H1 (cell line): ENCODE measurements at regions not wholly inside any gene's neighbourhood (a gene's known extent, or its start where the extent isn't known, plus 50 kb on each side); places are given as distances from the start of the nearest gene placed in this dataset.

Experiments used
- CTCF ChIA-PET: fragments of 300-600 bp; sonication (Branson Sonifier 250); formaldehyde crosslinking; loops from one replicate; lab custom pipeline; 2021; ENCODE audit not compliant: partially characterized antibody; lab: Charles Lee
- POLR2A ChIA-PET: fragments of 300-600 bp; sonication (Branson Sonifier 250); formaldehyde crosslinking; loops from one replicate; lab custom pipeline; 2021; ENCODE audit warnings: inconsistent platforms; ENCODE audit not compliant: partially characterized antibody; lab: Charles Lee
- DNase-seq, 2 experiments: peaks; one replicate each; pipeline versions ENCODE4 v3.0.0 to v3.0.0-alpha.2; 2010 to 2022; ENCODE audit warnings: low spot score in 2 of 2, low read depth in 1 of 2, mixed read lengths in 1 of 2
- FAIRE-seq: peaks from 2 replicates; lab custom pipeline; 2011; peaks lifted over from hg19 to GRCh38; lab: Jason Lieb, UNC
- H2AFZ ChIP-seq: 2 replicates; pipeline ENCODE4 v1.8.1; 2012; ENCODE audit warnings: low read length, inconsistent platforms
- H2AK5ac ChIP-seq: 2 replicates; pipeline ENCODE4 v1.6.1; 2013; ENCODE audit warnings: low read depth, low read length
- H2BK120ac ChIP-seq: replicated peaks from 2 replicates; pipeline ENCODE3; 2013; ENCODE audit warnings: low read depth, low read length, inconsistent platforms
- H2BK12ac ChIP-seq: 2 replicates; pipeline ENCODE4 v1.6.1; 2013; ENCODE audit warnings: low read depth, low read length
- H2BK15ac ChIP-seq: 2 replicates; pipeline ENCODE4 v1.6.1; 2013; ENCODE audit warnings: low read length
- H2BK20ac ChIP-seq: 2 replicates; pipeline ENCODE4 v1.6.1; 2013; ENCODE audit warnings: low read length
- H2BK5ac ChIP-seq: 2 replicates; pipeline ENCODE4 v1.6.1; 2013; ENCODE audit warnings: low read depth, low read length
- H3K14ac ChIP-seq: 2 replicates; pipeline ENCODE4 v1.6.1; 2013; ENCODE audit warnings: inconsistent platforms; ENCODE audit not compliant: insufficient read length
- H3K18ac ChIP-seq: 2 replicates; pipeline ENCODE4 v1.6.1; 2013; ENCODE audit warnings: low read length; ENCODE audit errors: extremely low read depth
- H3K23ac ChIP-seq: 2 replicates; pipeline ENCODE4 v1.6.1; 2013; ENCODE audit warnings: inconsistent platforms; ENCODE audit not compliant: insufficient read length
- H3K23me2 ChIP-seq: 2 replicates; pipeline ENCODE4 v1.6.1; 2013; ENCODE audit warnings: low read depth, low read length
- H3K27ac ChIP-seq: 2 replicates; pipeline ENCODE4 v1.6.1; 2011; ENCODE audit warnings: low read depth, low read length, inconsistent platforms
- H3K27me3 ChIP-seq, 4 experiments: replicated peaks in 1 of 4; 1 replicate in 1 of 4; 2 replicates in 3 of 4; pipeline versions ENCODE4 v1.6.1 to v1.8.1; 2011 to 2013; ENCODE audit warnings: low read length in 3 of 4, mild to moderate bottlenecking in 3 of 4, inconsistent platforms in 2 of 4, mixed read lengths in 2 of 4, moderate library complexity in 1 of 4; ENCODE audit not compliant: control insufficient read depth in 3 of 4, insufficient read depth in 3 of 4; ENCODE audit errors: extremely low read depth in 1 of 4
- H3K36me3 ChIP-seq, 4 experiments: 2 replicates each; pipeline versions ENCODE4 v1.6.1 to v1.8.1; 2011 to 2013; ENCODE audit warnings: mild to moderate bottlenecking in 4 of 4, low read length in 3 of 4, moderate library complexity in 2 of 4, control low read depth in 1 of 4, inconsistent platforms in 1 of 4; ENCODE audit not compliant: insufficient read depth in 4 of 4, control insufficient read depth in 2 of 4
- H3K4ac ChIP-seq: replicated peaks from 2 replicates; pipeline ENCODE3; 2013; ENCODE audit warnings: low read length, low read depth, mixed read lengths, inconsistent platforms; ENCODE audit not compliant: insufficient read length
- H3K4me1 ChIP-seq, 4 experiments: replicated peaks in 1 of 4; 1 replicate in 1 of 4; 2 replicates in 3 of 4; pipeline versions ENCODE4 v1.6.1 to v1.8.1; 2011 to 2013; ENCODE audit warnings: low read length in 3 of 4, inconsistent platforms in 2 of 4, mixed read lengths in 1 of 4; ENCODE audit not compliant: insufficient read depth in 4 of 4, control insufficient read depth in 3 of 4
- H3K4me2 ChIP-seq, 2 experiments: 2 replicates each; pipeline versions ENCODE4 v1.6.1 to v1.8.1; 2011 to 2013; ENCODE audit warnings: low read depth in 2 of 2, low read length in 2 of 2, control low read depth in 1 of 2, inconsistent platforms in 1 of 2, mild to moderate bottlenecking in 1 of 2; ENCODE audit not compliant: insufficient read depth in 1 of 2
- H3K4me3 ChIP-seq, 4 experiments: fragments of 200-600, 300-600 bp in 1 of 4; sonication (generic), shearing (Covaris generic), sonication (Bioruptor Twin) in 1 of 4; 2 replicates each; pipeline versions ENCODE4 v1.5.1 to v1.8.1; 2011 to 2016; ENCODE audit warnings: low read length in 4 of 4, low read depth in 3 of 4, control low read depth in 2 of 4, inconsistent platforms in 2 of 4, mild to moderate bottlenecking in 2 of 4, mixed read lengths in 1 of 4, moderate library complexity in 1 of 4; ENCODE audit not compliant: insufficient read depth in 2 of 4; ENCODE audit errors: extremely low read depth in 1 of 4
- H3K56ac ChIP-seq: replicated peaks from 2 replicates; pipeline ENCODE3; 2013; ENCODE audit warnings: low read depth, mild to moderate bottlenecking, mixed read lengths, low read length, inconsistent platforms; ENCODE audit not compliant: insufficient read length
- H3K79me1 ChIP-seq: 2 replicates; pipeline ENCODE4 v1.6.1; 2013; ENCODE audit warnings: low read depth, low read length, control low read depth
- H3K79me2 ChIP-seq, 2 experiments: 2 replicates each; pipeline versions ENCODE4 v1.6.1 to v1.8.1; 2012 to 2013; ENCODE audit warnings: low read length in 2 of 2, mild to moderate bottlenecking in 2 of 2, inconsistent platforms in 1 of 2; ENCODE audit not compliant: insufficient read depth in 2 of 2, control insufficient read depth in 1 of 2
- H3K9ac ChIP-seq, 4 experiments: replicated peaks in 1 of 4; 1 replicate in 1 of 4; 2 replicates in 3 of 4; pipeline versions ENCODE4 v1.6.1 to v1.8.1; 2011 to 2013; ENCODE audit warnings: low read depth in 3 of 4, low read length in 3 of 4, control low read depth in 2 of 4, mild to moderate bottlenecking in 2 of 4, moderate library complexity in 2 of 4, inconsistent platforms in 1 of 4; ENCODE audit errors: extremely low read depth in 1 of 4
- H3K9me3 ChIP-seq, 2 experiments: 2 replicates each; pipeline versions ENCODE4 v1.6.1 to v1.8.1; 2012 to 2013; ENCODE audit warnings: mild to moderate bottlenecking in 2 of 2, moderate library complexity in 2 of 2, control low read depth in 1 of 2, inconsistent platforms in 1 of 2, low read depth in 1 of 2, low read length in 1 of 2, mixed read lengths in 1 of 2; ENCODE audit not compliant: insufficient read depth in 2 of 2
- H4K20me1 ChIP-seq, 2 experiments: replicated peaks in 1 of 2; 2 replicates each; pipeline versions ENCODE3 to v1.8.1; 2011 to 2013; ENCODE audit warnings: inconsistent platforms in 2 of 2, low read length in 2 of 2, mild to moderate bottlenecking in 1 of 2; ENCODE audit not compliant: insufficient read depth in 2 of 2, control insufficient read depth in 1 of 2
- H4K5ac ChIP-seq: 2 replicates; pipeline ENCODE4 v1.6.1; 2013; ENCODE audit warnings: low read length, low read depth, mixed read lengths, inconsistent platforms; ENCODE audit not compliant: insufficient read length
- H4K8ac ChIP-seq: 2 replicates; pipeline ENCODE4 v1.8.0; 2013; ENCODE audit warnings: mild to moderate bottlenecking, moderate library complexity, low read length, inconsistent platforms; ENCODE audit not compliant: insufficient read depth; ENCODE audit errors: extremely low read depth
- H4K91ac ChIP-seq: replicated peaks from 2 replicates; pipeline ENCODE3; 2013; ENCODE audit warnings: low read length, mixed read lengths, inconsistent platforms; ENCODE audit not compliant: insufficient read length
- BCL11A ChIP-seq, 2 experiments: IDR thresholded peaks; one replicate each; pipeline ENCODE4 v1.6.1; 2011; ENCODE audit warnings: low read depth in 2 of 2, low read length in 2 of 2, mild to moderate bottlenecking in 2 of 2
- CREB1 ChIP-seq: IDR thresholded peaks from 2 replicates; pipeline ENCODE4 v1.6.1; 2012; ENCODE audit warnings: inconsistent platforms
- EGR1 ChIP-seq: IDR thresholded peaks from 2 replicates; pipeline ENCODE4 v1.6.1; 2011; ENCODE audit warnings: low read depth, low read length, borderline replicate concordance
- EP300 ChIP-seq, 2 experiments: IDR thresholded peaks; 1 replicate in 1 of 2; 2 replicates in 1 of 2; pipeline ENCODE4 v1.6.1; 2011 to 2012; ENCODE audit warnings: low read depth in 2 of 2, low read length in 2 of 2, mild to moderate bottlenecking in 2 of 2, borderline replicate concordance in 1 of 2, inconsistent platforms in 1 of 2, moderate library complexity in 1 of 2
- JUND ChIP-seq: IDR thresholded peaks from 2 replicates; pipeline ENCODE4 v1.6.1; 2011; ENCODE audit warnings: mild to moderate bottlenecking, improper control_type of control experiment, low read length
- KDM5A ChIP-seq: fragments of 200-600 bp; IDR thresholded peaks from 2 replicates; pipeline ENCODE4 v1.7.1; 2012; ENCODE audit warnings: mild to moderate bottlenecking, low read length, inconsistent platforms, mixed read lengths
- PHF8 ChIP-seq: fragments of 200-600 bp; sonication (generic); conservative IDR thresholded peaks from 2 replicates; pipeline ENCODE4 v1.7.1; 2012; ENCODE audit warnings: low read depth, mild to moderate bottlenecking, inconsistent platforms, low read length, moderate library complexity
- POLR2AphosphoS5 ChIP-seq: IDR thresholded peaks from 2 replicates; pipeline ENCODE4 v1.6.1; 2011; ENCODE audit warnings: low read depth, low read length
- RAD21 ChIP-seq, 2 experiments: IDR thresholded peaks in 1 of 2; conservative IDR thresholded peaks in 1 of 2; 2 replicates each; pipeline ENCODE4 v1.6.1; 2011; ENCODE audit warnings: low read depth in 2 of 2, low read length in 2 of 2, improper control_type of control experiment in 1 of 2, inconsistent platforms in 1 of 2, mild to moderate bottlenecking in 1 of 2, moderate library complexity in 1 of 2
- RNF2 ChIP-seq: fragments of 200-900, 300-1000 bp; sonication (generic); IDR thresholded peaks from 2 replicates; pipeline ENCODE4 v1.7.1; 2016; ENCODE audit warnings: borderline replicate concordance, low read depth, mild to moderate bottlenecking, antibody characterized with exemption, low read length; ENCODE audit not compliant: poor library complexity, severe bottlenecking; ENCODE audit errors: missing control alignments
- SP1 ChIP-seq: IDR thresholded peaks from 2 replicates; pipeline ENCODE4 v1.6.1; 2011; ENCODE audit warnings: low read depth, low read length
- SP4 ChIP-seq: IDR thresholded peaks from 2 replicates; pipeline ENCODE4 v1.6.1; 2012; ENCODE audit warnings: low read length, inconsistent platforms
- ZNF274 ChIP-seq: IDR thresholded peaks from 2 replicates; pipeline ENCODE4 v1.7.0; 2012; ENCODE audit warnings: low read length, borderline replicate concordance; ENCODE audit errors: extremely low read depth
- WGBS, 2 experiments: shearing (Covaris generic) in 1 of 2; methylation state at CpG; one replicate each; pipeline versions ENCODE4 v1.1.6 to v1.1.7; 2013 to 2015; ENCODE audit warnings: low lambda C conversion rate in 2 of 2, mixed read lengths in 2 of 2, inconsistent platforms in 1 of 2, low coverage in 1 of 2, missing lambda C conversion rate in 1 of 2; ENCODE audit not compliant: insufficient replicate concordance in 2 of 2, insufficient coverage in 1 of 2, insufficient read length in 1 of 2; ENCODE audit errors: extremely low coverage in 1 of 2, missing lambda C conversion rate in 1 of 2; 5-methylcytosine and 5-hydroxymethylcytosine counted together

DNA sequence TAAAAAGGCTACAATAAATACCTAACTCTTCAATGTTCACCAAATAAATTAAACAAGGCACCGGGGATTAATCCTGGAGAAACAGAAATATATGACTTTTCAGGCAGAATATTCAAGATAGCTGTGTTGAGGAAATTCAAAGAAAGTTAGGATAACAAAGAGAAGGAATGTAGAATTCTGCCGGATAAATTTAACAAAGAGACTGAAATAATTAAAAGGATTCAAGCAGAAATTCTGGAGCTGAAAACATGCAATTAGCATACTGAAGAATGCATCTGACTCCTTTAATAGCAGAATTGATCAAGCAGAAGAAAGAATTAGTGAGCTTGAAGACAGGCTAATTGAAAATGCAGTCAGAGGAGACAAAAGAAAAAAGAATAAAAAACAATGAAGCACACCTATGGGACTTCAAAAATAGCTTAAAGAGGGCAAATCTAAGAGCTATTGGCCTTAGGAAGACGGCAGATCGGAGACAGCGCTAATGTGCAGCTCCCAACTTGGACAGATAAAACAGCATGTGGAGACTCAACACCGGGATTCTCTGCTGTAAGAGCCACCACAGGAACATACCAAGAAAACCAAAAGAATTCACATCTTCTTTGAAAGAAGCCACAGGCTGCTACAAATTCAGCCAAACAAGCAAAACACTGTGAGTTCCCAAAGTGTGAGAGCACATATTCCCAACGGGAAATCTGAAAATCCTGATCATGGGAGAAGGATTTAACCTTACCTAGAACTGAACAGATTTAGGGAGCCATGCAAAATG is 1290.9 kb downstream of the PCDH18 start:
- Histone ChIP-seq H4K5ac (no peak overlapping the region), H3K18ac (no peak overlapping the region), H3K9ac (no peak overlapping the region), H3K4me2 (no peak overlapping the region), H3K4ac (no peak overlapping the region), H2BK120ac (no peak overlapping the region), H4K20me1 (no peaks in the 10 kb centered on the region), H3K23ac (no peak overlapping the region), H3K79me2 (no peaks in the 10 kb centered on the region), H2AFZ (peak overlapping the region; percentile 3; the same call in 1 of the 2 replicates), H3K23me2 (no peaks in the 10 kb centered on the region), H3K36me3 (peaks cover 0 to 2% (median 0%) of the 10 kb centered on the region in 4 experiments; a peak in 2 of 8 replicates), H4K8ac (no peak overlapping the region), H3K79me1 (no peaks in the 10 kb centered on the region), H2BK15ac (no peak overlapping the region), H3K27ac (no peak overlapping the region), H3K14ac (no peak overlapping the region), H3K27me3 (no peaks in the 10 kb centered on the region), H4K91ac (no peak overlapping the region), H3K56ac (no peak overlapping the region), H2AK5ac (no peak overlapping the region), H2BK5ac (no peak overlapping the region), H2BK12ac (no peak overlapping the region), H3K4me3 (no peak overlapping the region), H2BK20ac (no peak overlapping the region), H3K4me1 (no peaks in the 10 kb centered on the region), H3K9me3 (peaks cover 7 to 9% of the 10 kb centered on the region in 2 experiments)
- DNase-seq (no peak), FAIRE-seq (no peak)
- CTCF ChIA-PET, result interaction anchor here (0.8 to 2.0 kb wide), 2 partner anchors 9 to 96 kb away, joined by 3 to 4 read pairs; no protein-coding TSS in a partner anchor
- POLR2A ChIA-PET, result no interaction called here
- 91% methylated on average over 7 of the region's 7 CpGs; no CpG with 5 or more reads in 1 of the 2 experiments for WGBS, 2 experiments
- TF ChIP-seq EP300 (IDR thresholded peaks at IDR 0.05; ENCODE audit: borderline replicate concordance in 1 of 2, low read depth in 2 of 2, low read length in 2 of 2) (no peak), EGR1 (no peak), JUND (no peak), SP1 (no peak), CREB1 (no peak), ZNF274 (no peak), PHF8 (no peak), BCL11A (IDR thresholded peaks at IDR 0.05; ENCODE audit: low read depth in 2 of 2, low read length in 2 of 2) (no peak), POLR2AphosphoS5 (no peak), RAD21 (IDR thresholded peaks at IDR 0.05 in 1 of 2, conservative IDR thresholded peaks at IDR 0.05 in 1 of 2; ENCODE audit: low read depth in 2 of 2, low read length in 2 of 2) (no peak), KDM5A (no peak), SP4 (no peak), RNF2 (no peak)
